CD4-positive, alpha-beta T cell (primary cell): ENCODE measurements at regions not wholly inside any gene's neighbourhood (a gene's known extent, or its start where the extent isn't known, plus 50 kb on each side); places are given as distances from the start of the nearest gene placed in this dataset.

Experiments
- ATAC-seq: fragments of 200-7000 bp; cut with Tn5 transposase; one replicate; pipeline ENCODE4 v1.10.0; 2022; ENCODE audit warnings: mild to moderate bottlenecking; ENCODE audit not compliant: poor library complexity
- CTCF ChIA-PET: fragments of 350-600 bp; sonication (Branson Sonifier 250); formaldehyde crosslinking; loops from one replicate; lab custom pipeline; 2021; ENCODE audit warnings: antibody characterized with exemption, inconsistent platforms; lab: Charles Lee
- POLR2A ChIA-PET: fragments of 350-600 bp; sonication (Branson Sonifier 250); formaldehyde crosslinking; loops from one replicate; lab custom pipeline; 2021; ENCODE audit warnings: antibody characterized with exemption, inconsistent platforms; lab: Charles Lee
- DNase-seq, 14 experiments: peaks; one replicate each; pipeline ENCODE4 v3.0.0-alpha.2; 2013 to 2020; ENCODE audit warnings: mixed read lengths in 2 of 14
- H3K27ac ChIP-seq, 2 donors: one replicate each; pipeline versions ENCODE4 v1.5.1 to v1.7.0; 2013; ENCODE audit warnings: low read length in 2 of 2, low read depth in 1 of 2, mild to moderate bottlenecking in 1 of 2
- H3K27me3 ChIP-seq, 2 experiments: 1 replicate in 1 of 2; 2 replicates in 1 of 2; pipeline versions ENCODE4 v1.6.1 to v1.7.0; 2013; ENCODE audit warnings: low read length in 2 of 2, control low read depth in 1 of 2, mild to moderate bottlenecking in 1 of 2, moderate library complexity in 1 of 2; ENCODE audit not compliant: insufficient read depth in 2 of 2, control insufficient read depth in 1 of 2
- H3K36me3 ChIP-seq: one replicate; pipeline ENCODE4 v1.6.1; 2013; ENCODE audit warnings: low read length, control low read depth; ENCODE audit not compliant: insufficient read depth
- H3K4me1 ChIP-seq: one replicate; pipeline ENCODE4 v1.6.1; 2013; ENCODE audit warnings: low read length, control low read depth; ENCODE audit not compliant: insufficient read depth
- H3K4me3 ChIP-seq: one replicate; pipeline ENCODE4 v1.5.1; 2013; ENCODE audit warnings: mild to moderate bottlenecking, low read length, moderate library complexity
- H3K9me3 ChIP-seq, 2 experiments: 1 replicate in 1 of 2; 2 replicates in 1 of 2; pipeline versions ENCODE4 v1.6.1 to v1.7.0; 2013; ENCODE audit warnings: low read length in 2 of 2, mild to moderate bottlenecking in 2 of 2, control low read depth in 1 of 2, moderate library complexity in 1 of 2; ENCODE audit not compliant: control insufficient read depth in 1 of 2, insufficient read depth in 1 of 2
- H3K27ac Mint-ChIP-seq: one replicate; pipeline ENCODE4 v1.8.0; 2020; ENCODE audit warnings: mixed read lengths
- H3K27me3 Mint-ChIP-seq: one replicate; pipeline ENCODE4 v1.8.0; 2021; ENCODE audit warnings: mixed read lengths
- H3K36me3 Mint-ChIP-seq: one replicate; pipeline ENCODE4 v1.8.0; 2021; ENCODE audit warnings: low read depth, mixed read lengths
- H3K4me1 Mint-ChIP-seq: one replicate; pipeline ENCODE4 v1.8.0; 2021; ENCODE audit warnings: low read depth, mixed read lengths
- H3K4me3 Mint-ChIP-seq: one replicate; pipeline ENCODE4 v1.8.0; 2020; ENCODE audit warnings: mild to moderate bottlenecking, mixed read lengths
- H3K9me3 Mint-ChIP-seq: one replicate; pipeline ENCODE4 v1.8.0; 2020; ENCODE audit warnings: mixed read lengths
- intact Hi-C, 2 experiments: fragments of 100-400 bp; cut with DNase I in 1 of 2; cut with micrococcal nuclease in 1 of 2; formaldehyde crosslinking; loops; one replicate each; pipeline versions ENCODE4 v1.15.1 to v1.9.0; 2023 to 2025; cut with DNase I, micrococcal nuclease
- TF ChIP-seq, protein P1 (sequence below): fragments of 200-600 bp; IDR thresholded peaks from one replicate; pipeline ENCODE4 v1.8.0; 2022; ENCODE audit warnings: antibody characterized with exemption, mild to moderate bottlenecking

GRCh38 chr17:51456942-51457341 lies 196.6 kb downstream of the UTP18 start:
- ATAC-seq (no peak), DNase-seq (no peak)
- Histone ChIP-seq H3K27ac (no peak overlapping the region), H3K9me3 (no peaks in the 10 kb centered on the region), H3K36me3 (no peaks in the 10 kb centered on the region), H3K4me1 (no peaks in the 10 kb centered on the region), H3K27me3 (no peaks in the 10 kb centered on the region), H3K4me3 (no peak overlapping the region)
- H3K36me3 Mint-ChIP-seq: no peaks in the 10 kb centered on the region
- ChIA-PET POLR2A (no interaction called here), CTCF (no interaction called here)
- no peaks in the 10 kb centered on the region for H3K9me3 Mint-ChIP-seq
- no peak overlapping the region for H3K4me3 Mint-ChIP-seq
- no peak overlapping the region for H3K27ac Mint-ChIP-seq
- intact Hi-C loops: loop anchor here in 1 of 2 experiments (5.0 kb wide), 1 partner anchor 85 kb away; no protein-coding TSS in a partner anchor
- no peaks in the 10 kb centered on the region for H3K27me3 Mint-ChIP-seq
- TF ChIP-seq, protein P1, sequence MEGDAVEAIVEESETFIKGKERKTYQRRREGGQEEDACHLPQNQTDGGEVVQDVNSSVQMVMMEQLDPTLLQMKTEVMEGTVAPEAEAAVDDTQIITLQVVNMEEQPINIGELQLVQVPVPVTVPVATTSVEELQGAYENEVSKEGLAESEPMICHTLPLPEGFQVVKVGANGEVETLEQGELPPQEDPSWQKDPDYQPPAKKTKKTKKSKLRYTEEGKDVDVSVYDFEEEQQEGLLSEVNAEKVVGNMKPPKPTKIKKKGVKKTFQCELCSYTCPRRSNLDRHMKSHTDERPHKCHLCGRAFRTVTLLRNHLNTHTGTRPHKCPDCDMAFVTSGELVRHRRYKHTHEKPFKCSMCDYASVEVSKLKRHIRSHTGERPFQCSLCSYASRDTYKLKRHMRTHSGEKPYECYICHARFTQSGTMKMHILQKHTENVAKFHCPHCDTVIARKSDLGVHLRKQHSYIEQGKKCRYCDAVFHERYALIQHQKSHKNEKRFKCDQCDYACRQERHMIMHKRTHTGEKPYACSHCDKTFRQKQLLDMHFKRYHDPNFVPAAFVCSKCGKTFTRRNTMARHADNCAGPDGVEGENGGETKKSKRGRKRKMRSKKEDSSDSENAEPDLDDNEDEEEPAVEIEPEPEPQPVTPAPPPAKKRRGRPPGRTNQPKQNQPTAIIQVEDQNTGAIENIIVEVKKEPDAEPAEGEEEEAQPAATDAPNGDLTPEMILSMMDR: no peak
- no peaks in the 10 kb centered on the region for H3K4me1 Mint-ChIP-seq

DNA sequence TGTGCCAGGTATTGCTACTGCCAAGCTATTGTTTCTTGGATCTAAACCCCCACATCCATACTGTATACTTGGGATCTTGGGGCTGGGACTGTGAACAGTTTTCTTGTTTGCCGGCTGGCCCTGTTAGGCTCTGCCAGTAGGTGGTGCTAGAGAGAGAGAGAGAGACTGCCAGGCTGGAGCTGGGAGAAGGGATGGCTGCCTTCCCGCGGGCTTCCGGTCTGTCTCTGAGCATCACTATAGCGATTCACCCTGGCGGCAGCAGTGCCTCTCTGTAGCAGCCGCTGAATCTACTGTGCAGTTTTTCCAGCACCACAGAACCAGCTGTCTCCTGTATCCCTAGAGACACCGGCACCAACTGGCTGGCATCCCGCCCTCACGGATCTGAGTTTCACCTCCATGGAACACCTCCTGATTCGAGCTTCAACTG lies 201.2 kb downstream of the UTP18 start:
- intact Hi-C loops: loop anchor here in 1 of 2 experiments (5.0 kb wide), 1 partner anchor 34 kb away; no protein-coding TSS in a partner anchor
- DNase-seq: peak; percentile 13 to 73 (median 42)
- no peaks in the 10 kb centered on the region for H3K4me1 ChIP-seq
- no peaks in the 10 kb centered on the region for H3K36me3 ChIP-seq
- H3K27me3 Mint-ChIP-seq: no peaks in the 10 kb centered on the region
- POLR2A ChIA-PET: interaction anchor here (1.2 kb wide), 1 partner anchor 31 kb away, joined by 3 read pairs; no protein-coding TSS in a partner anchor
- no peak overlapping the region for H3K4me3 Mint-ChIP-seq
- no peak overlapping the region for H3K27ac ChIP-seq
- no peaks in the 10 kb centered on the region for H3K27me3 ChIP-seq
- H3K4me1 Mint-ChIP-seq: no peaks in the 10 kb centered on the region
- TF ChIP-seq, protein P1: peak; percentile 71
- CTCF ChIA-PET: interaction anchor here (0.7 to 1.7 kb wide), 11 partner anchors 9 to 73 kb away, joined by 3 to 9 read pairs (median 4); no protein-coding TSS in a partner anchor
- no peak overlapping the region for H3K27ac Mint-ChIP-seq
- no peaks in the 10 kb centered on the region for H3K36me3 Mint-ChIP-seq
- no peaks in the 10 kb centered on the region for H3K9me3 Mint-ChIP-seq
- H3K4me3 ChIP-seq: no peak overlapping the region
- ATAC-seq: peak; percentile 79
- no peaks in the 10 kb centered on the region for H3K9me3 ChIP-seq

DNA sequence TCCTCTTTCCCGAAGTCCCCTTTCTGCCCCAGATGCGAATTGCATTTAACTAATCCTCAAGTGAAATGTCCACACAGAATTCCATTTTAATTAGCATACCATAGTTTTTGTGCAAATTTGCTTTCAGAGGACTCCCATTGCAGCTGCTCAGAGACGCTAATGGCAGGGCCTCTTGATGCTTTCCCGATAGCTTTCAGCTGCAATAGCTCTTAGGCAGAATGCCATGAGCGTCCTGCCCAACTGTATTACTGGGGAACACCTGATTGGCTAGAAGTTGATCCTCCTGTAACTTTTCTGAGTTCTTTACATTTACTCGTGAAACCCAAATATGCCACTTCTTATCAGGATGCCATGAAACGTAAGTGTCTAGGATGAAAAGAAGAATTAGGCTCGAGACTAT lies 203.0 kb downstream of the UTP18 start:
- no peaks in the 10 kb centered on the region for H3K36me3 ChIP-seq
- H3K4me3 ChIP-seq: no peak overlapping the region
- intact Hi-C loops: loop anchor here in 1 of 2 experiments (5.0 kb wide), 1 partner anchor 36 kb away; no protein-coding TSS in a partner anchor
- no peak overlapping the region for H3K27ac ChIP-seq
- no peaks in the 10 kb centered on the region for H3K36me3 Mint-ChIP-seq
- no peak overlapping the region for H3K4me3 Mint-ChIP-seq
- no peak overlapping the region for H3K27ac Mint-ChIP-seq
- ChIA-PET POLR2A (no interaction called here), CTCF (no interaction called here)
- H3K4me1 ChIP-seq: no peaks in the 10 kb centered on the region
- DNase-seq (no peak), ATAC-seq (no peak)
- no peaks in the 10 kb centered on the region for H3K27me3 Mint-ChIP-seq
- no peaks in the 10 kb centered on the region for H3K4me1 Mint-ChIP-seq
- H3K27me3 ChIP-seq: no peaks in the 10 kb centered on the region
- TF ChIP-seq, protein P1: no peak
- no peaks in the 10 kb centered on the region for H3K9me3 Mint-ChIP-seq
- H3K9me3 ChIP-seq: no peaks in the 10 kb centered on the region
